HUES6 (cell line): ENCODE measurements at regions not wholly inside any gene's neighbourhood (a gene's known extent, or its start where the extent isn't known, plus 50 kb on each side); places are given as distances from the start of the nearest gene placed in this dataset.

ENCODE experiments used
- H3K27ac ChIP-seq: 2 replicates; pipeline ENCODE4 v1.7.0; 2013; ENCODE audit warnings: low read depth, mild to moderate bottlenecking, low read length, inconsistent platforms
- H3K27me3 ChIP-seq: 2 replicates; pipeline ENCODE4 v1.6.1; 2013; ENCODE audit warnings: low read length; ENCODE audit not compliant: control insufficient read depth, insufficient read depth
- H3K36me3 ChIP-seq: 2 replicates; pipeline ENCODE4 v1.6.1; 2013; ENCODE audit warnings: low read length; ENCODE audit not compliant: control insufficient read depth, insufficient read depth
- H3K4me1 ChIP-seq: 2 replicates; pipeline ENCODE4 v1.6.1; 2013; ENCODE audit warnings: low read length; ENCODE audit not compliant: control insufficient read depth, insufficient read depth
- H3K4me3 ChIP-seq: 2 replicates; pipeline ENCODE4 v1.5.1; 2013; ENCODE audit warnings: low read depth, low read length
- H3K9ac ChIP-seq: one replicate; pipeline ENCODE4 v1.6.1; 2013; ENCODE audit warnings: mild to moderate bottlenecking, low read length
- H3K9me3 ChIP-seq: 2 replicates; pipeline ENCODE4 v1.6.1; 2013; ENCODE audit warnings: low read depth, low read length; ENCODE audit not compliant: control insufficient read depth, insufficient read depth

- no peaks in the 10 kb centered on the region for H3K9me3 ChIP-seq
These were observed 168.4 kb downstream of the ZIC5 start for GRCh38 chr13:99803141-99803540.

GRCh38 chr13:99802416-99802815 is 169.2 kb downstream of the ZIC5 start:
- no peak overlapping the region for H3K9ac ChIP-seq
- H3K4me3 ChIP-seq, result no peak overlapping the region
- no peak overlapping the region for H3K27ac ChIP-seq
- H3K9me3 ChIP-seq, result no peaks in the 10 kb centered on the region
- H3K4me1 ChIP-seq, result peaks cover 76% of the 10 kb centered on the region
- no peaks in the 10 kb centered on the region for H3K27me3 ChIP-seq
- no peaks in the 10 kb centered on the region for H3K36me3 ChIP-seq

More at GRCh38 chr13:99803141-99803540, 168.4 kb downstream of the ZIC5 start:
- Histone ChIP-seq H3K4me3 (no peak overlapping the region), H3K27ac (no peak overlapping the region), H3K4me1 (peaks cover 69% of the 10 kb centered on the region), H3K36me3 (no peaks in the 10 kb centered on the region), H3K9ac (no peak overlapping the region), H3K27me3 (no peaks in the 10 kb centered on the region)

GRCh38 chr13:99800951-99801350 is 170.6 kb downstream of the ZIC5 start:
- H3K27me3 ChIP-seq, result no peaks in the 10 kb centered on the region
- no peaks in the 10 kb centered on the region for H3K9me3 ChIP-seq
- no peak overlapping the region for H3K27ac ChIP-seq
- H3K36me3 ChIP-seq, result no peaks in the 10 kb centered on the region
- no peak overlapping the region for H3K4me3 ChIP-seq
- H3K9ac ChIP-seq, result no peak overlapping the region
- peaks cover 68% of the 10 kb centered on the region for H3K4me1 ChIP-seq

- Histone ChIP-seq H3K36me3 (no peaks in the 10 kb centered on the region), H3K9me3 (no peaks in the 10 kb centered on the region), H3K4me1 (peaks cover 62% of the 10 kb centered on the region), H3K4me3 (no peak overlapping the region), H3K9ac (no peak overlapping the region), H3K27me3 (no peaks in the 10 kb centered on the region), H3K27ac (no peak overlapping the region)
These were observed 171.6 kb downstream of the ZIC5 start for GRCh38 chr13:99800011-99800410.

GRCh38 chr13:99798756-99799155 is 172.8 kb downstream of the ZIC5 start:
- H3K27ac ChIP-seq, result no peak overlapping the region

GRCh38 chr13:99797691-99798090 is 173.9 kb downstream of the ZIC5 start:
- Histone ChIP-seq H3K4me1 (peaks cover 43% of the 10 kb centered on the region), H3K9me3 (no peaks in the 10 kb centered on the region), H3K4me3 (peak overlapping the region; percentile 21; the same call in 1 of the 2 replicates), H3K27ac (0 out of 2 replicates have a peak overlapping the region, but pooled peaks have one; percentile 27), H3K9ac (peak overlapping the region; percentile 1), H3K27me3 (no peaks in the 10 kb centered on the region), H3K36me3 (no peaks in the 10 kb centered on the region)

More at GRCh38 chr13:99798756-99799155, 172.8 kb downstream of the ZIC5 start:
- H3K36me3 ChIP-seq, result no peaks in the 10 kb centered on the region
- H3K27me3 ChIP-seq, result no peaks in the 10 kb centered on the region
- no peak overlapping the region for H3K4me3 ChIP-seq
- H3K9ac ChIP-seq, result no peak overlapping the region
- H3K4me1 ChIP-seq, result peaks cover 49% of the 10 kb centered on the region
- no peaks in the 10 kb centered on the region for H3K9me3 ChIP-seq

- peaks cover 46% of the 10 kb centered on the region for H3K4me1 ChIP-seq
- no peaks in the 10 kb centered on the region for H3K9me3 ChIP-seq
These were observed 175.3 kb downstream of the ZIC5 start for GRCh38 chr13:99796175-99796819.

GRCh38 chr13:99792079-99792921 is 179.3 kb downstream of the ZIC5 start:
- peaks cover 8% of the 10 kb centered on the region for H3K4me1 ChIP-seq
- H3K9me3 ChIP-seq, result no peaks in the 10 kb centered on the region
- H3K9ac ChIP-seq, result no peak overlapping the region
- no peaks in the 10 kb centered on the region for H3K36me3 ChIP-seq
- H3K27me3 ChIP-seq, result no peaks in the 10 kb centered on the region
- H3K4me3 ChIP-seq, result no peak overlapping the region
- H3K27ac ChIP-seq, result no peak overlapping the region

More at GRCh38 chr13:99796175-99796819, 175.3 kb downstream of the ZIC5 start:
- Histone ChIP-seq H3K4me3 (no peak overlapping the region), H3K9ac (no peak overlapping the region), H3K27ac (no peak overlapping the region), H3K36me3 (no peaks in the 10 kb centered on the region), H3K27me3 (no peaks in the 10 kb centered on the region)

- H3K36me3 ChIP-seq, result no peaks in the 10 kb centered on the region
- H3K27ac ChIP-seq, result no peak overlapping the region
- peaks cover 15% of the 10 kb centered on the region for H3K9me3 ChIP-seq
- no peaks in the 10 kb centered on the region for H3K4me1 ChIP-seq
- H3K9ac ChIP-seq, result no peak overlapping the region
- no peak overlapping the region for H3K4me3 ChIP-seq
- no peaks in the 10 kb centered on the region for H3K27me3 ChIP-seq
These were observed 188.9 kb downstream of the ZIC5 start for GRCh38 chr13:99782669-99783068.

GRCh38 chr13:99778500-99778899 is 193.1 kb downstream of the ZIC5 start:
- peaks cover 10% of the 10 kb centered on the region for H3K9me3 ChIP-seq
- no peaks in the 10 kb centered on the region for H3K36me3 ChIP-seq
- H3K27ac ChIP-seq, result no peak overlapping the region
- H3K4me3 ChIP-seq, result no peak overlapping the region
- no peaks in the 10 kb centered on the region for H3K27me3 ChIP-seq
- H3K4me1 ChIP-seq, result no peaks in the 10 kb centered on the region
- H3K9ac ChIP-seq, result no peak overlapping the region

GRCh38 chr13:99777873-99778272 is 193.7 kb downstream of the ZIC5 start:
- Histone ChIP-seq H3K27me3 (no peaks in the 10 kb centered on the region), H3K36me3 (no peaks in the 10 kb centered on the region), H3K9ac (no peak overlapping the region), H3K27ac (no peak overlapping the region), H3K4me3 (no peak overlapping the region), H3K9me3 (peaks cover 8% of the 10 kb centered on the region), H3K4me1 (no peaks in the 10 kb centered on the region)
